ENCODE measurements at regions not wholly inside any gene's neighbourhood (a gene's known extent, or its start where the extent isn't known, plus 50 kb on each side); places are given as distances from the start of the nearest gene placed in this dataset.

- Histone ChIP-seq H3K27ac (ENCODE audit: low read depth, low read length) (no peak overlapping the region), H3K36me3 (ENCODE audit: insufficient read depth, low read length) (no peaks in the 10 kb centered on the region), H3K4me1 (ENCODE audit: insufficient read depth, low read length) (no peaks in the 10 kb centered on the region), H3K4me2 (ENCODE audit: insufficient read depth, low read length) (no peak overlapping the region), H2AFZ (ENCODE audit: low read length) (no peak overlapping the region), H3K79me2 (ENCODE audit: insufficient read depth, low read length) (no peaks in the 10 kb centered on the region), H4K20me1 (ENCODE audit: insufficient read depth, low read length) (no peaks in the 10 kb centered on the region), H3K9me3 (ENCODE audit: low read depth, low read length) (no peaks in the 10 kb centered on the region), H3K4me3 (ENCODE audit: insufficient read depth, low read length) (no peak overlapping the region), H3K27me3 (ENCODE audit: insufficient read depth, low read length) (no peaks in the 10 kb centered on the region)
- TF ChIP-seq, protein P1, sequence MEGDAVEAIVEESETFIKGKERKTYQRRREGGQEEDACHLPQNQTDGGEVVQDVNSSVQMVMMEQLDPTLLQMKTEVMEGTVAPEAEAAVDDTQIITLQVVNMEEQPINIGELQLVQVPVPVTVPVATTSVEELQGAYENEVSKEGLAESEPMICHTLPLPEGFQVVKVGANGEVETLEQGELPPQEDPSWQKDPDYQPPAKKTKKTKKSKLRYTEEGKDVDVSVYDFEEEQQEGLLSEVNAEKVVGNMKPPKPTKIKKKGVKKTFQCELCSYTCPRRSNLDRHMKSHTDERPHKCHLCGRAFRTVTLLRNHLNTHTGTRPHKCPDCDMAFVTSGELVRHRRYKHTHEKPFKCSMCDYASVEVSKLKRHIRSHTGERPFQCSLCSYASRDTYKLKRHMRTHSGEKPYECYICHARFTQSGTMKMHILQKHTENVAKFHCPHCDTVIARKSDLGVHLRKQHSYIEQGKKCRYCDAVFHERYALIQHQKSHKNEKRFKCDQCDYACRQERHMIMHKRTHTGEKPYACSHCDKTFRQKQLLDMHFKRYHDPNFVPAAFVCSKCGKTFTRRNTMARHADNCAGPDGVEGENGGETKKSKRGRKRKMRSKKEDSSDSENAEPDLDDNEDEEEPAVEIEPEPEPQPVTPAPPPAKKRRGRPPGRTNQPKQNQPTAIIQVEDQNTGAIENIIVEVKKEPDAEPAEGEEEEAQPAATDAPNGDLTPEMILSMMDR (IDR thresholded peaks at IDR 0.05; ENCODE audit: extremely low read depth, low read depth, low read length): no peak
- DNase-seq (ENCODE audit: insufficient read length, low spot score, missing footprints): no peak
Observed at GRCh38 chr6:125510405-125510804, 208.6 kb upstream of the HDDC2 start.

GRCh38 chr6:125511809-125512396, 210.1 kb upstream of the HDDC2 start:
- TF ChIP-seq, protein P1 (IDR thresholded peaks at IDR 0.05; ENCODE audit: extremely low read depth, low read depth, low read length): no peak
- Histone ChIP-seq H3K79me2 (ENCODE audit: insufficient read depth, low read length) (no peaks in the 10 kb centered on the region), H3K4me1 (ENCODE audit: insufficient read depth, low read length) (no peaks in the 10 kb centered on the region), H3K4me2 (ENCODE audit: insufficient read depth, low read length) (no peak overlapping the region), H2AFZ (ENCODE audit: low read length) (peak overlapping the region; percentile 27), H3K27me3 (ENCODE audit: insufficient read depth, low read length) (no peaks in the 10 kb centered on the region), H3K27ac (ENCODE audit: low read depth, low read length) (no peak overlapping the region), H3K36me3 (ENCODE audit: insufficient read depth, low read length) (no peaks in the 10 kb centered on the region), H3K4me3 (ENCODE audit: insufficient read depth, low read length) (no peak overlapping the region), H3K9me3 (ENCODE audit: low read depth, low read length) (no peaks in the 10 kb centered on the region), H4K20me1 (ENCODE audit: insufficient read depth, low read length) (no peaks in the 10 kb centered on the region)
- peak; percentile 54 for DNase-seq (ENCODE audit: insufficient read length, low spot score, missing footprints)

- Histone ChIP-seq H3K27ac (ENCODE audit: low read depth, low read length) (no peak overlapping the region), H3K4me2 (ENCODE audit: insufficient read depth, low read length) (no peak overlapping the region), H3K4me1 (ENCODE audit: insufficient read depth, low read length) (no peaks in the 10 kb centered on the region), H2AFZ (ENCODE audit: low read length) (no peak overlapping the region), H3K36me3 (ENCODE audit: insufficient read depth, low read length) (no peaks in the 10 kb centered on the region), H3K27me3 (ENCODE audit: insufficient read depth, low read length) (no peaks in the 10 kb centered on the region), H3K4me3 (ENCODE audit: insufficient read depth, low read length) (no peak overlapping the region), H3K9me3 (ENCODE audit: low read depth, low read length) (no peaks in the 10 kb centered on the region), H4K20me1 (ENCODE audit: insufficient read depth, low read length) (no peaks in the 10 kb centered on the region), H3K79me2 (ENCODE audit: insufficient read depth, low read length) (no peaks in the 10 kb centered on the region)
- TF ChIP-seq, protein P1 (IDR thresholded peaks at IDR 0.05; ENCODE audit: extremely low read depth, low read depth, low read length): peak; percentile 20
- DNase-seq (ENCODE audit: insufficient read length, low spot score, missing footprints): no peak
Observed at GRCh38 chr6:125512621-125513020, 210.9 kb upstream of the HDDC2 start.

DNA sequence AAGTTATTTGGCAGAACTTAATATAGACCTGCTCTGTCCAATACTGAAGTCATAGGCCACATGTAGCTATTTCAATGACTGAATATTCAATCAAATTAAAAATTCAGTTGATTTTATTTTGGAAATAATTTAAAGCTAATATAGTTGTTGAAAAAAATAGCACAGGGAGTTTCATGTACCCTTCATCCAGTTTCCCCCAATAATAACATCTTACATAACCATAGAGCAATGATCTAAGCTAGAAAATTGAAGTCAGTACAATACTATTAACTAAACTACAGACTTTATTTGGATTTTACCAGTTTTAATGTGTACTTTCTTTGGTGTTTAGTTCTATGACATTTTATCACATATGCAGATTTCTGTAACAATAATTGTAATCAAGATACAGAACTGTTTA, 212.2 kb upstream of the HDDC2 start:
- Histone ChIP-seq H3K4me2 (ENCODE audit: insufficient read depth, low read length) (no peak overlapping the region), H3K27me3 (ENCODE audit: insufficient read depth, low read length) (no peaks in the 10 kb centered on the region), H3K36me3 (ENCODE audit: insufficient read depth, low read length) (no peaks in the 10 kb centered on the region), H3K27ac (ENCODE audit: low read depth, low read length) (no peak overlapping the region), H3K4me3 (ENCODE audit: insufficient read depth, low read length) (no peak overlapping the region), H3K4me1 (ENCODE audit: insufficient read depth, low read length) (no peaks in the 10 kb centered on the region), H2AFZ (ENCODE audit: low read length) (no peak overlapping the region), H4K20me1 (ENCODE audit: insufficient read depth, low read length) (no peaks in the 10 kb centered on the region), H3K9me3 (ENCODE audit: low read depth, low read length) (no peaks in the 10 kb centered on the region), H3K79me2 (ENCODE audit: insufficient read depth, low read length) (no peaks in the 10 kb centered on the region)
- TF ChIP-seq, protein P1 (IDR thresholded peaks at IDR 0.05; ENCODE audit: extremely low read depth, low read depth, low read length): no peak
- DNase-seq (ENCODE audit: insufficient read length, low spot score, missing footprints): no peak
